Hepatocyte (in vitro differentiated cells): ENCODE measurements at regions not wholly inside any gene's neighbourhood (a gene's known extent, or its start where the extent isn't known, plus 50 kb on each side); places are given as distances from the start of the nearest gene placed in this dataset.
A peak's percentile ranks its signal among the peaks of the same experiment; 100 is the strongest.

ENCODE experiments used
- DNase-seq: peaks from one replicate; pipeline ENCODE4 v3.0.0-alpha.2; 2016; ENCODE audit warnings: low spot score
- H2AFZ ChIP-seq: fragments of 200-600 bp; sonication (generic); 2 replicates; pipeline ENCODE4 v1.6.0; 2016; ENCODE audit warnings: antibody characterized with exemption, mild to moderate bottlenecking
- H3K27ac ChIP-seq: fragments of 200-600 bp; sonication (generic); 2 replicates; pipeline ENCODE4 v1.5.1; 2016; ENCODE audit warnings: mild to moderate bottlenecking
- H3K27me3 ChIP-seq: fragments of 200-600 bp; sonication (generic); 2 replicates; pipeline ENCODE4 v1.6.1; 2016
- H3K36me3 ChIP-seq: fragments of 200-600 bp; sonication (generic); replicated peaks from 2 replicates; pipeline ENCODE4 v1.5.1; 2016; ENCODE audit warnings: low read depth; ENCODE audit not compliant: insufficient read depth
- H3K4me1 ChIP-seq: fragments of 200-600 bp; sonication (generic); 2 replicates; pipeline ENCODE4 v1.5.1; 2016; ENCODE audit warnings: mild to moderate bottlenecking, moderate library complexity; ENCODE audit not compliant: insufficient read depth
- H3K4me2 ChIP-seq: fragments of 200-600 bp; sonication (generic); 2 replicates; pipeline ENCODE4 v1.6.0; 2016
- H3K4me3 ChIP-seq: fragments of 200-600 bp; sonication (generic); 2 replicates; pipeline ENCODE4 v1.5.1; 2016; ENCODE audit warnings: mild to moderate bottlenecking
- H3K79me2 ChIP-seq: fragments of 200-600 bp; sonication (generic); 2 replicates; pipeline ENCODE4 v1.6.0; 2017; ENCODE audit warnings: mild to moderate bottlenecking
- H3K9me2 ChIP-seq: fragments of 200-600 bp; sonication (generic); replicated peaks from 2 replicates; pipeline ENCODE4 v1.6.0; 2017; ENCODE audit warnings: mild to moderate bottlenecking; ENCODE audit not compliant: insufficient read depth
- H3K9me3 ChIP-seq: fragments of 200-600 bp; sonication (generic); 2 replicates; pipeline ENCODE4 v1.5.1; 2016; ENCODE audit warnings: low read depth, mild to moderate bottlenecking
- H4K20me1 ChIP-seq: fragments of 200-600 bp; sonication (generic); 2 replicates; pipeline ENCODE4 v1.6.0; 2016; ENCODE audit warnings: mild to moderate bottlenecking; ENCODE audit not compliant: insufficient read depth, poor library complexity, severe bottlenecking
- EZH2 ChIP-seq: fragments of 200-600 bp; sonication (generic); IDR thresholded peaks from 2 replicates; pipeline ENCODE4 v1.6.1; 2016; ENCODE audit warnings: antibody characterized with exemption, mild to moderate bottlenecking, borderline replicate concordance
- EZH2phosphoT487 ChIP-seq: fragments of 200-600 bp; sonication (generic); IDR thresholded peaks from one replicate; pipeline ENCODE4 v1.6.1; 2018; ENCODE audit warnings: antibody characterized with exemption, mild to moderate bottlenecking, low read depth, moderate library complexity; ENCODE audit not compliant: unreplicated experiment, severe bottlenecking
- WGBS: methylation state at CpG from one replicate; pipeline ENCODE4 v1.1.6; 2016; ENCODE audit warnings: low lambda C conversion rate; ENCODE audit errors: missing lambda C conversion rate; 5-methylcytosine and 5-hydroxymethylcytosine counted together
- TF ChIP-seq, protein P1 (sequence below): fragments of 200-600 bp; sonication (generic); IDR thresholded peaks from 2 replicates; pipeline ENCODE4 v1.5.1; 2016; ENCODE audit warnings: antibody characterized with exemption, mild to moderate bottlenecking; ENCODE audit not compliant: poor library complexity

DNA sequence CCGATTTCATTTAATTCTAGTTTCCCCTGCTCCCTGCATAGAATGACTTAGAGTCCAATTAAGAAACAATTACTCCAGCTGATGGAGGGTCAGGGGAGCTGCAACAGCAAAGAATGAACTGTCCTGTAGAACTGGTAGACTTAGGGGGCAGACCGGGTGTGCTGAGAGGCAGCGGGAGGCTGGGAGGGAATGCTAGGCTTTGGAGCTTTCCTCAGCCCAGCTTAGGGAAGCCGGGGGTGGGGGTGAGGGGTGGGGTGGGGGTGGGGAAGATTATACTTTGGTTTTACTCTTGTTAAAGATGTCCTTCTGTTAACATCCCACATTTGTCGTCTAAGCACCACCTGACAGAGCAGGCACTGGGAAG is 458.6 kb upstream of the ASIC2 start:
- H4K20me1 ChIP-seq, result no peaks in the 10 kb centered on the region
- no peaks in the 10 kb centered on the region for H3K36me3 ChIP-seq
- peaks cover 4% of the 10 kb centered on the region for H3K4me1 ChIP-seq
- no peak overlapping the region for H2AFZ ChIP-seq
- no peaks in the 10 kb centered on the region for H3K9me2 ChIP-seq
- H3K4me2 ChIP-seq, result peak overlapping the region; percentile 73
- TF ChIP-seq EZH2 (no peak), EZH2phosphoT487 (no peak)
- TF ChIP-seq, protein P1, sequence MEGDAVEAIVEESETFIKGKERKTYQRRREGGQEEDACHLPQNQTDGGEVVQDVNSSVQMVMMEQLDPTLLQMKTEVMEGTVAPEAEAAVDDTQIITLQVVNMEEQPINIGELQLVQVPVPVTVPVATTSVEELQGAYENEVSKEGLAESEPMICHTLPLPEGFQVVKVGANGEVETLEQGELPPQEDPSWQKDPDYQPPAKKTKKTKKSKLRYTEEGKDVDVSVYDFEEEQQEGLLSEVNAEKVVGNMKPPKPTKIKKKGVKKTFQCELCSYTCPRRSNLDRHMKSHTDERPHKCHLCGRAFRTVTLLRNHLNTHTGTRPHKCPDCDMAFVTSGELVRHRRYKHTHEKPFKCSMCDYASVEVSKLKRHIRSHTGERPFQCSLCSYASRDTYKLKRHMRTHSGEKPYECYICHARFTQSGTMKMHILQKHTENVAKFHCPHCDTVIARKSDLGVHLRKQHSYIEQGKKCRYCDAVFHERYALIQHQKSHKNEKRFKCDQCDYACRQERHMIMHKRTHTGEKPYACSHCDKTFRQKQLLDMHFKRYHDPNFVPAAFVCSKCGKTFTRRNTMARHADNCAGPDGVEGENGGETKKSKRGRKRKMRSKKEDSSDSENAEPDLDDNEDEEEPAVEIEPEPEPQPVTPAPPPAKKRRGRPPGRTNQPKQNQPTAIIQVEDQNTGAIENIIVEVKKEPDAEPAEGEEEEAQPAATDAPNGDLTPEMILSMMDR, result no peak
- H3K27ac ChIP-seq, result no peak overlapping the region
- no peaks in the 10 kb centered on the region for H3K79me2 ChIP-seq
- no peaks in the 10 kb centered on the region for H3K9me3 ChIP-seq
- DNase-seq, result no peak
- WGBS, result 20% methylated on average over 5 of the region's 5 CpGs
- no peak overlapping the region for H3K4me3 ChIP-seq
- H3K27me3 ChIP-seq, result peaks cover 21% of the 10 kb centered on the region

GRCh38 chr17:33753452-33753851 is 460.4 kb upstream of the ASIC2 start:
- WGBS, result 78% methylated on average over 7 of the region's 7 CpGs
- peaks cover 20% of the 10 kb centered on the region for H3K27me3 ChIP-seq

GRCh38 chr17:33756021-33756420 is 462.9 kb upstream of the ASIC2 start:
- Histone ChIP-seq H2AFZ (no peak overlapping the region), H3K4me2 (no peak overlapping the region), H3K27me3 (peaks cover 20% of the 10 kb centered on the region), H3K79me2 (no peaks in the 10 kb centered on the region), H3K4me1 (peaks cover 4% of the 10 kb centered on the region), H3K9me2 (no peaks in the 10 kb centered on the region), H3K4me3 (no peak overlapping the region), H3K9me3 (no peaks in the 10 kb centered on the region), H3K27ac (no peak overlapping the region), H3K36me3 (no peaks in the 10 kb centered on the region), H4K20me1 (no peaks in the 10 kb centered on the region)
- WGBS, result 90% methylated on average over 2 of the region's 2 CpGs
- no peak for TF ChIP-seq EZH2
- TF ChIP-seq, protein P1, result no peak
- no peak for TF ChIP-seq EZH2phosphoT487
- no peak for DNase-seq

More at GRCh38 chr17:33753452-33753851, 460.4 kb upstream of the ASIC2 start:
- no peak overlapping the region for H3K4me2 ChIP-seq
- TF ChIP-seq EZH2phosphoT487 (no peak), EZH2 (no peak)
- TF ChIP-seq, protein P1, result no peak
- no peaks in the 10 kb centered on the region for H3K9me3 ChIP-seq
- no peaks in the 10 kb centered on the region for H3K79me2 ChIP-seq
- no peak for DNase-seq
- H4K20me1 ChIP-seq, result no peaks in the 10 kb centered on the region
- no peaks in the 10 kb centered on the region for H3K36me3 ChIP-seq
- H3K4me3 ChIP-seq, result no peak overlapping the region
- H2AFZ ChIP-seq, result no peak overlapping the region
- no peaks in the 10 kb centered on the region for H3K9me2 ChIP-seq
- no peak overlapping the region for H3K27ac ChIP-seq
- peaks cover 4% of the 10 kb centered on the region for H3K4me1 ChIP-seq

DNA sequence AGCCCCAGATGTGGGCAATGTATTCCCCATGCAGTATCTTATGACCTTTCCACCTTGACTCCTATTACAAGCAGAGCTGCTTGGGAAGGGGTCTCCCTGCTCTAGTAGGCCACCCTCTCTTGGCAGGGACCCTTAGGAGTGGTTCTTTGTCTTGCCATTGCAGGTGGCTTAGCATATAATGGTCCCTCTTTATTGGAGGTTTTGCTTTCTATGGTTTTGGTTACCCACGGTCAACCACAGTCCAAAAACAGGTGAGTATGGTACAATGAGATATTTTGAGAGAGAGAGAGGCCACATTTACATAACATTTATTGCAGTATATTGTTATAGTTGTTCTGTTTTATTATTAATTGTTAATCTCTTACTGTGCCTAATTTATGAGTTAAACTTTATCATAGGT is 472.8 kb upstream of the ASIC2 start:
- Histone ChIP-seq H4K20me1 (no peaks in the 10 kb centered on the region), H3K9me2 (no peaks in the 10 kb centered on the region), H3K9me3 (no peaks in the 10 kb centered on the region), H3K27me3 (no peaks in the 10 kb centered on the region), H3K4me2 (no peak overlapping the region), H3K79me2 (no peaks in the 10 kb centered on the region), H2AFZ (no peak overlapping the region), H3K4me1 (no peaks in the 10 kb centered on the region), H3K27ac (no peak overlapping the region), H3K36me3 (no peaks in the 10 kb centered on the region), H3K4me3 (no peak overlapping the region)
- DNase-seq, result no peak
- no peak for TF ChIP-seq EZH2
- TF ChIP-seq EZH2phosphoT487, result no peak
- TF ChIP-seq, protein P1, result no peak
- 84% methylated on average over 1 of the region's 1 CpG for WGBS
